Large intestine (tissue), 3 donors: ENCODE measurements at regions not wholly inside any gene's neighbourhood (a gene's known extent, or its start where the extent isn't known, plus 50 kb on each side); places are given as distances from the start of the nearest gene placed in this dataset.

ENCODE experiments used
- DNase-seq, 2 donors: peaks; one replicate each; pipeline versions ENCODE4 v3.0.0 to v3.0.0-alpha.2; 2013
- H3K27ac ChIP-seq: one replicate; pipeline ENCODE4 v1.5.1; 2013; ENCODE audit warnings: low read length
- H3K27me3 ChIP-seq: 2 replicates; pipeline ENCODE4 v1.6.1; 2013; ENCODE audit warnings: low read length; ENCODE audit not compliant: control insufficient read depth, insufficient read depth
- H3K36me3 ChIP-seq: 2 replicates; pipeline ENCODE4 v1.6.1; 2013; ENCODE audit warnings: low read length; ENCODE audit not compliant: control insufficient read depth, insufficient read depth
- H3K4me1 ChIP-seq: one replicate; pipeline ENCODE4 v1.6.1; 2013; ENCODE audit warnings: low read length; ENCODE audit not compliant: control insufficient read depth, insufficient read depth
- H3K4me3 ChIP-seq: one replicate; pipeline ENCODE4 v1.5.1; 2013; ENCODE audit warnings: low read length
- H3K9me3 ChIP-seq: one replicate; pipeline ENCODE4 v1.6.1; 2013; ENCODE audit warnings: mild to moderate bottlenecking, low read depth, low read length, moderate library complexity; ENCODE audit not compliant: control insufficient read depth
- WGBS: methylation state at CpG from one replicate; pipeline ENCODE4 v1.1.5; 2013; ENCODE audit warnings: low lambda C conversion rate; ENCODE audit not compliant: insufficient coverage; 5-methylcytosine and 5-hydroxymethylcytosine counted together

DNA sequence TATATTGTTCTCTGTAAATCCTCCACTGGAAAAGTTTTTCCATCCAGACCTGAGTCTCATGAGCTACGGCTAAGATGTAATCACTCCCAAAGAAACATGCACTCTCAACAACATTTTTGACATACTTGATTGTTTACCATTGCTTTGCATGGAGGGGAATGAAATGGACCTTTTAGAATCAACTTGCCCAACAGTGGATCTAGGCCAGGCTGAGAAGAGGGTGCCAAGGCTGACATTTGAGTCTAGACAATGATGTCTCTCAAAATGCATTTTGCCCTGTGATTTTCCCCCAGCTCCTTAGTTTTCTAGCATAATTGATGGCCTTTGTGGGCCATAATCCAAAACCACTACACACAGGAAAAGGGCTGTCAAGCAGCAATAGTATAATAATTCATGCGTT is 297.9 kb upstream of the KLF6 start:
- WGBS = 80% methylated on average over 1 of the region's 2 CpGs
- DNase-seq = no peak
- no peak overlapping the region for H3K27ac ChIP-seq
- H3K4me3 ChIP-seq = no peak overlapping the region
- H3K36me3 ChIP-seq = no peaks in the 10 kb centered on the region
- H3K9me3 ChIP-seq = no peaks in the 10 kb centered on the region
- peaks cover 9% of the 10 kb centered on the region for H3K27me3 ChIP-seq
- no peaks in the 10 kb centered on the region for H3K4me1 ChIP-seq

GRCh38 chr10:4081685-4082111 is 296.7 kb upstream of the KLF6 start:
- no CpG with 5 or more reads among the region's 5 CpGs for WGBS
- DNase-seq = no peak
- no peaks in the 10 kb centered on the region for H3K9me3 ChIP-seq
- no peaks in the 10 kb centered on the region for H3K36me3 ChIP-seq
- no peak overlapping the region for H3K4me3 ChIP-seq
- no peak overlapping the region for H3K27ac ChIP-seq
- peaks cover 9% of the 10 kb centered on the region for H3K27me3 ChIP-seq
- H3K4me1 ChIP-seq = no peaks in the 10 kb centered on the region

GRCh38 chr10:4080225-4080805 is 295.3 kb upstream of the KLF6 start:
- DNase-seq = no peak
- H3K27ac ChIP-seq = no peak overlapping the region
- H3K9me3 ChIP-seq = no peaks in the 10 kb centered on the region
- no peak overlapping the region for H3K4me3 ChIP-seq
- no peaks in the 10 kb centered on the region for H3K36me3 ChIP-seq
- H3K4me1 ChIP-seq = no peaks in the 10 kb centered on the region
- peaks cover 2% of the 10 kb centered on the region for H3K27me3 ChIP-seq
- no CpG with 5 or more reads among the region's 7 CpGs for WGBS

GRCh38 chr10:4079803-4080202 is 294.8 kb upstream of the KLF6 start:
- 80% methylated on average over 1 of the region's 5 CpGs for WGBS
- no peak overlapping the region for H3K27ac ChIP-seq

DNA sequence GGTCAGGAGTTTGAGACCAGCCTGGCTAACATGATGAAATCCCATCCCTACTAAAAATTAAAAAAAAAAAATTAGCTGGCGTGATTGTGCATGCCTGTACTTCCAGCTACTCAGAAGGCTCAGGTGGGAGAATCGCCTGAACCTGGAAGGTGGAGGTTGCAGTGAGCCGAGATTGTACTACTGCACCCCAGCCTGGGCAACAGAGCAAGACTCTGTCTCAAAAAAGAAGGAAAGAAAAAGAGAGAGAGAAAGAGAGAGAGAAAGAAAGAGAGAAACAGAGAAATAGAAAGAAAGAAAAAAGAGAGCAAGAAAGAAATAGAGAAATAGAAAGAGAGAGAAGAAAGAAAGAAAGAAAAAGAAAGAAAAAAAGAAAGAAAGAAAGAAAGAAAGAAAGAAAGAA is 292.8 kb upstream of the KLF6 start:
- Histone ChIP-seq H3K27ac (no peak overlapping the region), H3K4me1 (no peaks in the 10 kb centered on the region), H3K4me3 (no peak overlapping the region), H3K36me3 (no peaks in the 10 kb centered on the region), H3K27me3 (no peaks in the 10 kb centered on the region), H3K9me3 (no peaks in the 10 kb centered on the region)
- DNase-seq = no peak
- 100% methylated on average over 1 of the region's 3 CpGs for WGBS

More at GRCh38 chr10:4079803-4080202, 294.8 kb upstream of the KLF6 start:
- Histone ChIP-seq H3K4me3 (no peak overlapping the region), H3K27me3 (no peaks in the 10 kb centered on the region), H3K9me3 (no peaks in the 10 kb centered on the region), H3K4me1 (no peaks in the 10 kb centered on the region), H3K36me3 (no peaks in the 10 kb centered on the region)
- DNase-seq = no peak

DNA sequence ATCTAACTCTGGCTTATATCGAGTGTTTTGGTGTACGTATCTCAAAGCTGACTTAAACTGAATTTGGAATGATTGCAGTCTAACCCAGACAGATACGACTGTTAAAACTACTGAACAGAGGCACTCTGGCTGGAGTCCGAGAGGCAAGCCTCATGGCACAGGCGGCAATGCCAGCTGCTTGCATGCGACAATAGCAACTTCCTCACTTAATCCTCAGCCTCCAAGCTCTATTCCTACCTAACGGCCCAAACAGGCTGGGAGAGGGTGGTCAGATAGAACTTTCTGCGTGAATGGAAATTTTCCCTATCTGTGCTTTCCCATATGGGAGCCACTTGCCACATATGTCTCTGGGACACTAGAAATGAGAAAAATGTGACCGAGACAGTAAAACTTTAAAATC is 292.0 kb upstream of the KLF6 start:
- H3K27ac ChIP-seq = no peak overlapping the region
- no peaks in the 10 kb centered on the region for H3K4me1 ChIP-seq
- H3K4me3 ChIP-seq = no peak overlapping the region
- DNase-seq = no peak
- no peaks in the 10 kb centered on the region for H3K36me3 ChIP-seq
- H3K27me3 ChIP-seq = no peaks in the 10 kb centered on the region
- H3K9me3 ChIP-seq = no peaks in the 10 kb centered on the region
- no CpG with 5 or more reads among the region's 9 CpGs for WGBS

- no peak for DNase-seq
- Histone ChIP-seq H3K4me1 (no peaks in the 10 kb centered on the region), H3K27me3 (no peaks in the 10 kb centered on the region), H3K36me3 (no peaks in the 10 kb centered on the region), H3K4me3 (no peak overlapping the region), H3K9me3 (no peaks in the 10 kb centered on the region), H3K27ac (no peak overlapping the region)
- WGBS = 100% methylated on average over 1 of the region's 7 CpGs
These were observed 290.4 kb upstream of the KLF6 start for GRCh38 chr10:4075443-4075842.

GRCh38 chr10:4074545-4075407 is 289.8 kb upstream of the KLF6 start:
- WGBS = 90% methylated on average over 2 of the region's 10 CpGs
- no peaks in the 10 kb centered on the region for H3K4me1 ChIP-seq
- no peak for DNase-seq

DNA sequence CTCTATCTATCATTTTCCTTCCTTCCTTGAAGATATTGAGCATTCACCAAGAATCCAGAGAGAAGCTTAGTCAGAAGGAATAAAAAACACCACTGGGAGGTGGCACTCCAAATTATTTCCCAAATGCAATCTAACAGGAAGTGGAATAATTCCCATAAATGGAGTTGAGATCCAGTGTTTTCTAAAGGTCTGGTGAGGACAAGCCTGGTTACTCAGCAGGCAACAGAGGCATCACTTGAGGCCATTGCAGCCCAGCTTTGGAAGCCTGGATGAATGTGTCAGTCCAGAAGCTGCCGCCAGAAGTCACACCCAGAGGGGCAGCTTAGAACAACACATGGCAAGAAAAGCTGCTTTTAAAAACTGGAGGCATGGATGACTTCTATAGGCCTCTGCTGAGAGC is 288.9 kb upstream of the KLF6 start:
- H3K4me1 ChIP-seq = no peaks in the 10 kb centered on the region
- no peak for DNase-seq
- H3K9me3 ChIP-seq = no peaks in the 10 kb centered on the region
- no peaks in the 10 kb centered on the region for H3K36me3 ChIP-seq
- no peaks in the 10 kb centered on the region for H3K27me3 ChIP-seq
- no CpG with 5 or more reads among the region's 1 CpG for WGBS
- H3K4me3 ChIP-seq = no peak overlapping the region
- no peak overlapping the region for H3K27ac ChIP-seq

More at GRCh38 chr10:4074545-4075407, 289.8 kb upstream of the KLF6 start:
- H3K27ac ChIP-seq = no peak overlapping the region
- H3K36me3 ChIP-seq = no peaks in the 10 kb centered on the region
- H3K4me3 ChIP-seq = no peak overlapping the region
- H3K9me3 ChIP-seq = no peaks in the 10 kb centered on the region
- no peaks in the 10 kb centered on the region for H3K27me3 ChIP-seq

GRCh38 chr10:4070921-4071660 is 286.1 kb upstream of the KLF6 start:
- Histone ChIP-seq H3K27ac (no peak overlapping the region), H3K9me3 (no peaks in the 10 kb centered on the region), H3K4me3 (no peak overlapping the region), H3K36me3 (no peaks in the 10 kb centered on the region), H3K4me1 (peaks cover 18% of the 10 kb centered on the region), H3K27me3 (no peaks in the 10 kb centered on the region)
- 100% methylated on average over 1 of the region's 11 CpGs for WGBS
- DNase-seq = no peak
